SU-DHL-6 (cell line): ENCODE measurements at regions not wholly inside any gene's neighbourhood (a gene's known extent, or its start where the extent isn't known, plus 50 kb on each side); places are given as distances from the start of the nearest gene placed in this dataset.

Experiments
- H2AFZ ChIP-seq: fragments of 200-600 bp; sonication (generic); 2 replicates; pipeline ENCODE4 v1.6.1; 2014; ENCODE audit warnings: low read depth, mild to moderate bottlenecking, moderate library complexity, mixed read lengths, antibody characterized with exemption, low read length; ENCODE audit not compliant: severe bottlenecking
- H3F3A ChIP-seq: fragments of 200-600 bp; shearing (Covaris generic); 2 replicates; pipeline ENCODE4 v1.6.0; 2016; ENCODE audit warnings: antibody characterized with exemption, mild to moderate bottlenecking; ENCODE audit not compliant: insufficient read depth
- H3K27ac ChIP-seq: fragments of 200-600 bp; sonication (generic); 2 replicates; pipeline ENCODE4 v1.5.1; 2016; ENCODE audit warnings: low read depth, mild to moderate bottlenecking, low read length, moderate library complexity, mixed read lengths
- H3K27me3 ChIP-seq: fragments of 200-600 bp; sonication (generic), shearing (Covaris generic); 2 replicates; pipeline ENCODE4 v1.6.0; 2014; ENCODE audit warnings: mild to moderate bottlenecking, low read length
- H3K36me3 ChIP-seq: fragments of 200-600 bp; sonication (generic); 2 replicates; pipeline ENCODE4 v1.6.1; 2014; ENCODE audit warnings: mild to moderate bottlenecking, low read length, mixed read lengths
- H3K4me2 ChIP-seq: fragments of 300-600, 200-600 bp; shearing (Covaris generic), sonication (generic); 2 replicates; pipeline ENCODE4 v1.6.0; 2014; ENCODE audit warnings: low read length, low read depth, mild to moderate bottlenecking; ENCODE audit not compliant: poor library complexity, severe bottlenecking
- H3K4me3 ChIP-seq: fragments of 200-600 bp; sonication (generic); 2 replicates; pipeline ENCODE4 v1.5.1; 2014; ENCODE audit warnings: antibody characterized with exemption, low read length, mild to moderate bottlenecking, mixed read lengths; ENCODE audit not compliant: insufficient read depth, poor library complexity, severe bottlenecking
- H3K79me2 ChIP-seq: fragments of 200-600 bp; sonication (generic); 2 replicates; pipeline ENCODE4 v1.6.1; 2014; ENCODE audit warnings: mild to moderate bottlenecking, low read length, moderate library complexity; ENCODE audit not compliant: insufficient read depth
- H3K9ac ChIP-seq: fragments of 200-600 bp; sonication (generic); 2 replicates; pipeline ENCODE4 v1.7.0; 2014; ENCODE audit warnings: mild to moderate bottlenecking, low read length
- H3K9me2 ChIP-seq: fragments of 200-600 bp; sonication (generic); replicated peaks from 2 replicates; pipeline ENCODE4 v1.6.1; 2014; ENCODE audit warnings: low read length; ENCODE audit not compliant: insufficient read depth
- H3K9me3 ChIP-seq: fragments of 200-600 bp; sonication (generic); 2 replicates; pipeline ENCODE4 v1.6.1; 2014; ENCODE audit warnings: low read length, mixed read lengths; ENCODE audit not compliant: insufficient read depth
- H4K20me1 ChIP-seq: fragments of 200-600 bp; sonication (generic); 2 replicates; pipeline ENCODE4 v1.6.1; 2014; ENCODE audit warnings: low read depth, mild to moderate bottlenecking, antibody characterized with exemption, low read length, moderate library complexity, mixed read lengths
- EZH2phosphoT487 ChIP-seq: fragments of 200-600 bp; sonication (generic), shearing (Covaris generic); conservative IDR thresholded peaks from 2 replicates; pipeline ENCODE4 v1.6.1; 2018; ENCODE audit warnings: mild to moderate bottlenecking, antibody characterized with exemption, low read length, moderate library complexity, mixed read lengths
- TF ChIP-seq, protein P1 (sequence below): fragments of 200-600 bp; sonication (generic); IDR thresholded peaks from one replicate; pipeline ENCODE4 v1.5.1; 2017; ENCODE audit warnings: antibody characterized with exemption, mild to moderate bottlenecking, low read length, moderate library complexity; ENCODE audit not compliant: insufficient read depth, poor library complexity, severe bottlenecking

DNA sequence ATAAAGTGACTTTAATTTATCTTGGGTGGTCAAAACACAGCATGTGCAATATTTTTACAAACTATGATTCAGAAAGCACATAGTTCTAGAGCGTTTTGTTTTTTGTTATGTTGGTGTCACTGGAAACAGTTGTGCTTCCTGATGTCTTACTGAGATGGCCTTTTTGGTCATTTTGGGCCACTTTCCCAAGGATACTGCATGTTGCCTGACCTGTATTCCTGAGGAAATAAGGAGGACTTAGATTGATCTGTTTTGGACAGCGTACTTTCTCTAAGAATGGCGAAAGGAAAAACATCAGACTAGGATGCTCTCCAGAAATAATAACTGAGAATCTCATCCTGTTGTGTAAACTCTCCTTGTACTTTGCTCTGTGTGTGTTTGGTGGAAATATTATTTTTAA is 451.2 kb downstream of the USP25 start:
- no peak overlapping the region for H3K9ac ChIP-seq
- no peaks in the 10 kb centered on the region for H3K36me3 ChIP-seq
- H3K27ac ChIP-seq: no peak overlapping the region
- H3K9me2 ChIP-seq: no peaks in the 10 kb centered on the region
- H3K4me3 ChIP-seq: no peak overlapping the region
- no peaks in the 10 kb centered on the region for H3K27me3 ChIP-seq
- no peak overlapping the region for H3K4me2 ChIP-seq
- no peaks in the 10 kb centered on the region for H3K79me2 ChIP-seq
- H3K9me3 ChIP-seq: no peaks in the 10 kb centered on the region
- no peak overlapping the region for H2AFZ ChIP-seq
- TF ChIP-seq, protein P1, sequence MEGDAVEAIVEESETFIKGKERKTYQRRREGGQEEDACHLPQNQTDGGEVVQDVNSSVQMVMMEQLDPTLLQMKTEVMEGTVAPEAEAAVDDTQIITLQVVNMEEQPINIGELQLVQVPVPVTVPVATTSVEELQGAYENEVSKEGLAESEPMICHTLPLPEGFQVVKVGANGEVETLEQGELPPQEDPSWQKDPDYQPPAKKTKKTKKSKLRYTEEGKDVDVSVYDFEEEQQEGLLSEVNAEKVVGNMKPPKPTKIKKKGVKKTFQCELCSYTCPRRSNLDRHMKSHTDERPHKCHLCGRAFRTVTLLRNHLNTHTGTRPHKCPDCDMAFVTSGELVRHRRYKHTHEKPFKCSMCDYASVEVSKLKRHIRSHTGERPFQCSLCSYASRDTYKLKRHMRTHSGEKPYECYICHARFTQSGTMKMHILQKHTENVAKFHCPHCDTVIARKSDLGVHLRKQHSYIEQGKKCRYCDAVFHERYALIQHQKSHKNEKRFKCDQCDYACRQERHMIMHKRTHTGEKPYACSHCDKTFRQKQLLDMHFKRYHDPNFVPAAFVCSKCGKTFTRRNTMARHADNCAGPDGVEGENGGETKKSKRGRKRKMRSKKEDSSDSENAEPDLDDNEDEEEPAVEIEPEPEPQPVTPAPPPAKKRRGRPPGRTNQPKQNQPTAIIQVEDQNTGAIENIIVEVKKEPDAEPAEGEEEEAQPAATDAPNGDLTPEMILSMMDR: no peak
- no peak for TF ChIP-seq EZH2phosphoT487
- no peaks in the 10 kb centered on the region for H3F3A ChIP-seq
- H4K20me1 ChIP-seq: no peaks in the 10 kb centered on the region

DNA sequence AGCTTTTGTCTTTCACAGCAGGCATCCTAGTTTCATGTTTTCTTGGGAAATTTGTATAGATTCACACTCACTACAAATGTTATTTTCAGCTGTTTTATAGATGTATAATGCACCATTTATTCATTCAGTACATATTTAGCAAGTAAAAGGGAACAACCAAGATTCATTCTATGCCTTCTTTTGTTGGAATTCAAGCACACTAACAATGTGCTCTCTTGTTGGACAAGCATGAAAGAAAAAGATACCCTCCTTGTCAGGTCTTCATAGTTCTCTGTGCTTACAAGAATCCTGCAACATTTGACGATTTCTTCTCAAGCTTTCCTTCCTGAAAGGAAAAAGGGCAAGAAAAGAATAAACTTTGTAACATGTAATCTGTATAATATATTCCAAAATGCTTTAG is 456.0 kb downstream of the USP25 start:
- Histone ChIP-seq H3F3A (no peaks in the 10 kb centered on the region), H3K27me3 (no peaks in the 10 kb centered on the region), H2AFZ (no peak overlapping the region), H3K36me3 (no peaks in the 10 kb centered on the region), H3K79me2 (no peaks in the 10 kb centered on the region), H3K9me2 (no peaks in the 10 kb centered on the region), H3K4me3 (no peak overlapping the region), H4K20me1 (no peaks in the 10 kb centered on the region), H3K27ac (no peak overlapping the region), H3K9ac (no peak overlapping the region), H3K4me2 (no peak overlapping the region), H3K9me3 (no peaks in the 10 kb centered on the region; the same call in 1 of the 2 replicates)
- TF ChIP-seq, protein P1: no peak
- no peak for TF ChIP-seq EZH2phosphoT487

DNA sequence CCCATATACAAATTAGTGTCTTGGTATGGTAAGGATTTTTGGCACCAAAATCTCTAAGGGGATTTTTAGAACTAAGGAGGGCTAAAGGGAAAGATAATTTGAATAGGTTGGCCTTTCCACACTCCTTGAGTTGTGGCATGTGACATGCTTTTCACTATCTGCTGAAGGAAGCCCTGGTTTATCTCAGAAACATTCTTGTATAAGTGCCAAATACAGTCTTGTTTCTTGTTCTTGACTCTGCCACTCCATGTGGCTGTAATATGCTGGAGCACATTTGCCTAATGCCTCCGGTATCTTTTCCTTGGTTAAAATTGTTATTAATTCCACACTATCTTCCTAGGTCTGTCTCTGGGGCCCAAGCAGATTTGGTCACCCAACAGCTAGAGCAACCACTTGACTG is 457.0 kb downstream of the USP25 start:
- Histone ChIP-seq H3K9me2 (no peaks in the 10 kb centered on the region), H3F3A (no peaks in the 10 kb centered on the region), H4K20me1 (no peaks in the 10 kb centered on the region), H3K4me2 (no peak overlapping the region), H2AFZ (no peak overlapping the region), H3K9me3 (no peaks in the 10 kb centered on the region; the same call in 1 of the 2 replicates), H3K4me3 (no peak overlapping the region), H3K79me2 (no peaks in the 10 kb centered on the region), H3K27ac (no peak overlapping the region), H3K27me3 (no peaks in the 10 kb centered on the region), H3K36me3 (no peaks in the 10 kb centered on the region), H3K9ac (no peak overlapping the region)
- TF ChIP-seq, protein P1: no peak
- no peak for TF ChIP-seq EZH2phosphoT487
